ENCODE measurements at regions not wholly inside any gene's neighbourhood (a gene's known extent, or its start where the extent isn't known, plus 50 kb on each side); places are given as distances from the start of the nearest gene placed in this dataset.
"Not testable (repeated sequence)": the region's sequence is repeated elsewhere in the genome, so short reads cannot be mapped to it uniquely, and the experiment has no call there.

DNA sequence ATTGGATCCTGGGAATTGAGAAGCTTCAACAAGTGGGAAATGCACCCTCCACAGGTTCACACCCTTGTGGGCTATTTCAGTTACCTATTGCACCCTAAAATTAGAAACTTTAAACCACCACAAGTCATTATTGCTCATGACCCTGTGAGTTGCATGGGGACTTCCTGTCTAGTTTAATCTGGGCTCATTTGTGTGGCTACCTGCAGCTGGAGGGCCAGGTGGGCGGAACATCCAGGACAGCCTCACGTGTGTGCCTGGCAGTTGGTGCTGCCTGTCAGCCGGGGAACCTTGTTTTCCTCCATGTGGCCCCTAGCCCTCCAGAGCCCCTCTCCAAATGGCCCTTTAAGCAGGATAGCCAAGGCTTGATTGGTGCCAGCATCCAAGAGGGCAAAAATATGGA is 128.5 kb upstream of the ROPN1B start:
- H3K4me3 ChIP-seq; H3K27me3 ChIP-seq (ENCODE audit: control insufficient read depth in 2 of 2, insufficient read depth in 2 of 2, low read length in 2 of 2); H3K9me3 ChIP-seq (replicated peaks; ENCODE audit: control insufficient read depth, insufficient read depth, low read depth, low read length); POLR2A ChIA-PET; BruUV-seq (replicated peaks); intact Hi-C loops (cut with micrococcal nuclease); H3K9me1 ChIP-seq (ENCODE audit: control insufficient read depth, insufficient read depth, low read length); DNase-seq (ENCODE audit: extremely low read depth in 1 of 4, low spot score in 3 of 4); in situ Hi-C loops (cut with MboI); H3K27ac ChIP-seq (ENCODE audit: extremely low read depth, low read depth, low read length); H4K20me1 ChIP-seq (replicated peaks; ENCODE audit: control insufficient read depth, insufficient read depth, low read length); H3K79me2 ChIP-seq (ENCODE audit: control insufficient read depth, insufficient read depth, low read length); H3K36me3 ChIP-seq (ENCODE audit: control insufficient read depth, insufficient read depth, low read length); FAIRE-seq; H3K9ac ChIP-seq (ENCODE audit: insufficient read depth in 1 of 2, low read depth in 2 of 2, low read length in 2 of 2); H3K4me1 ChIP-seq (replicated peaks in 1 of 2; ENCODE audit: control insufficient read depth in 2 of 2, insufficient read depth in 2 of 2, low read length in 2 of 2); H3K4me2 ChIP-seq (ENCODE audit: insufficient read depth, low read length); CTCF ChIA-PET (ENCODE audit: low intra/inter-chr PET ratio); H2AFZ ChIP-seq (ENCODE audit: low read depth, low read length); ATAC-seq: not testable (repeated sequence)
- WGBS (ENCODE audit: insufficient coverage, low coverage, missing lambda C conversion rate): 5% methylated on average over 3 of the region's 3 CpGs

DNA sequence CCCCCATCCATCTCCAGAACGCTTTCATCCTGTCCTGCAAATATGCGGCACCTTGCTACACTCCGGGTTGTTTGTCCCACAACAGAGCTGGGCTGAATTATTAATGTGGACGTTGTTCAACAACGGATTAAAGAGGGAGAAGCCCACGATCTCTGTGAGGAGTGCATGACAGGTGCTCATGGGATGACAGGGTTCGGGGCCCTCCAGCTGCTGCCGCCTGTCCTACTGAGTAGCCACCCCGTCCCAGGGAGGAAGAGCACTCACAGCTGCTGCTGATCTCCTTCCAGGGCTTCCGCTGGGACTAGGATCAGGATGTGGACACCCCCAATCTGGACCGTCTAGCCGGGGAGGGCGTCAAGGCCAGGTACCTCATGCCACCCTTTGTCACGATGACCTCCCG is 121.0 kb upstream of the ROPN1B start:
- CTCF ChIA-PET (ENCODE audit: low intra/inter-chr PET ratio); H3K27me3 ChIP-seq (ENCODE audit: control insufficient read depth in 2 of 2, insufficient read depth in 2 of 2, low read length in 2 of 2); FAIRE-seq; H3K9ac ChIP-seq (ENCODE audit: insufficient read depth in 1 of 2, low read depth in 2 of 2, low read length in 2 of 2); H2AFZ ChIP-seq (ENCODE audit: low read depth, low read length); H3K79me2 ChIP-seq (ENCODE audit: control insufficient read depth, insufficient read depth, low read length); H3K36me3 ChIP-seq (ENCODE audit: control insufficient read depth, insufficient read depth, low read length); DNase-seq (ENCODE audit: extremely low read depth in 1 of 4, low spot score in 3 of 4); H3K4me1 ChIP-seq (replicated peaks in 1 of 2; ENCODE audit: control insufficient read depth in 2 of 2, insufficient read depth in 2 of 2, low read length in 2 of 2); BruUV-seq (replicated peaks); H3K9me1 ChIP-seq (ENCODE audit: control insufficient read depth, insufficient read depth, low read length); H3K9me3 ChIP-seq (replicated peaks; ENCODE audit: control insufficient read depth, insufficient read depth, low read depth, low read length); intact Hi-C loops (cut with micrococcal nuclease); ATAC-seq; H3K27ac ChIP-seq (ENCODE audit: extremely low read depth, low read depth, low read length); H3K4me2 ChIP-seq (ENCODE audit: insufficient read depth, low read length); POLR2A ChIA-PET; H3K4me3 ChIP-seq; H4K20me1 ChIP-seq (replicated peaks; ENCODE audit: control insufficient read depth, insufficient read depth, low read length); in situ Hi-C loops (cut with MboI): not testable (repeated sequence)
- WGBS (ENCODE audit: insufficient coverage, low coverage, missing lambda C conversion rate): 0% methylated on average over 8 of the region's 15 CpGs

DNA sequence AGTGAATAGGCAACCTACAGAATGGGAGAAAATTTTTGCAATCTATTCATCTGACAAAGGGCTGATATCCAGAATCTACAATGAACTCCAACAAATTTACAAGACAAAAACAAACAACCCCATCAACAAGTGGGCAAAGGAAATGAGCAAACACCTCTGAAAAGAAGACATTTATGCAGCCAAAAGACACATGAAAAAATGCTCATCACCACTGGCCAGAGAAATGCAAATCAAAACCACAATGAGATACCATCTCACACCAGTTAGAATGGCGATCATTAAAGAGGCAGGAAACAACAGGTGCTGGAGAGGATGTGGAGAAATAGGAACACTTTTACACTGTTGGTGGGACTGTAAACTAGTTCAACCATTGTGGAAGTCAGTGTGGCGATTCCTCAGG is 114.0 kb upstream of the ROPN1B start:
- ATAC-seq; H3K27ac ChIP-seq (ENCODE audit: extremely low read depth, low read depth, low read length); H3K9ac ChIP-seq (ENCODE audit: insufficient read depth in 1 of 2, low read depth in 2 of 2, low read length in 2 of 2); H3K9me1 ChIP-seq (ENCODE audit: control insufficient read depth, insufficient read depth, low read length); H3K27me3 ChIP-seq (ENCODE audit: control insufficient read depth in 2 of 2, insufficient read depth in 2 of 2, low read length in 2 of 2); H3K9me3 ChIP-seq (replicated peaks; ENCODE audit: control insufficient read depth, insufficient read depth, low read depth, low read length); H3K4me3 ChIP-seq; H3K79me2 ChIP-seq (ENCODE audit: control insufficient read depth, insufficient read depth, low read length); H4K20me1 ChIP-seq (replicated peaks; ENCODE audit: control insufficient read depth, insufficient read depth, low read length); intact Hi-C loops (cut with micrococcal nuclease); BruUV-seq (replicated peaks); in situ Hi-C loops (cut with MboI); POLR2A ChIA-PET; CTCF ChIA-PET (ENCODE audit: low intra/inter-chr PET ratio); H3K4me2 ChIP-seq (ENCODE audit: insufficient read depth, low read length); DNase-seq (ENCODE audit: extremely low read depth in 1 of 4, low spot score in 3 of 4); H2AFZ ChIP-seq (ENCODE audit: low read depth, low read length); FAIRE-seq; H3K4me1 ChIP-seq (replicated peaks in 1 of 2; ENCODE audit: control insufficient read depth in 2 of 2, insufficient read depth in 2 of 2, low read length in 2 of 2); H3K36me3 ChIP-seq (ENCODE audit: control insufficient read depth, insufficient read depth, low read length): not testable (repeated sequence)
- WGBS (ENCODE audit: insufficient coverage, low coverage, missing lambda C conversion rate): 0% methylated on average over 1 of the region's 2 CpGs

Data from K562 (cell line).